CD14-positive monocyte (primary cell): ENCODE measurements at regions not wholly inside any gene's neighbourhood (a gene's known extent, or its start where the extent isn't known, plus 50 kb on each side); places are given as distances from the start of the nearest gene placed in this dataset.

Experiments used
- DNase-seq, 3 donors: peaks; one replicate each; pipeline ENCODE4 v3.0.0-alpha.2; 2011 to 2022
- H2AFZ ChIP-seq: 2 replicates; pipeline ENCODE4 v1.6.0; 2012; ENCODE audit warnings: mild to moderate bottlenecking, low read depth, low read length, inconsistent platforms; ENCODE audit not compliant: insufficient read depth, poor library complexity, severe bottlenecking
- H3K27ac ChIP-seq, 2 donors: 1 replicate in 1 of 2; 2 replicates in 1 of 2; pipeline ENCODE4 v1.5.1; 2012 to 2013; ENCODE audit warnings: low read length in 2 of 2, control low read depth in 1 of 2, inconsistent platforms in 1 of 2, low read depth in 1 of 2, mild to moderate bottlenecking in 1 of 2
- H3K27me3 ChIP-seq, 2 donors: one replicate each; pipeline versions ENCODE4 v1.6.0 to v1.6.1; 2011 to 2013; ENCODE audit warnings: low read length in 2 of 2; ENCODE audit not compliant: control insufficient read depth in 2 of 2, insufficient read depth in 2 of 2
- H3K36me3 ChIP-seq, 2 donors: replicated peaks in 1 of 2; 1 replicate in 1 of 2; 2 replicates in 1 of 2; pipeline versions ENCODE4 v1.5.1 to v1.6.1; 2012 to 2013; ENCODE audit warnings: low read length in 2 of 2, control low read depth in 1 of 2, inconsistent platforms in 1 of 2, mild to moderate bottlenecking in 1 of 2; ENCODE audit not compliant: insufficient read depth in 2 of 2, control insufficient read depth in 1 of 2
- H3K4me1 ChIP-seq, 2 donors: 1 replicate in 1 of 2; 2 replicates in 1 of 2; pipeline versions ENCODE4 v1.5.1 to v1.6.1; 2012 to 2013; ENCODE audit warnings: low read length in 2 of 2, control low read depth in 1 of 2, inconsistent platforms in 1 of 2, mild to moderate bottlenecking in 1 of 2, moderate library complexity in 1 of 2; ENCODE audit not compliant: insufficient read depth in 2 of 2, control insufficient read depth in 1 of 2
- H3K4me2 ChIP-seq: replicated peaks from 2 replicates; pipeline ENCODE3; 2012; ENCODE audit warnings: low read length, moderate library complexity, mild to moderate bottlenecking; ENCODE audit not compliant: poor library complexity, severe bottlenecking; ENCODE audit errors: extremely low read depth
- H3K4me3 ChIP-seq, 3 experiments: fragments of 200-600 bp in 1 of 3; sonication (generic) in 1 of 3; replicated peaks in 1 of 3; 1 replicate in 2 of 3; 2 replicates in 1 of 3; pipeline ENCODE4 v1.5.1; 2011 to 2013; ENCODE audit warnings: low read length in 3 of 3, mild to moderate bottlenecking in 3 of 3, control low read depth in 2 of 3, low read depth in 2 of 3, inconsistent platforms in 1 of 3, moderate library complexity in 1 of 3
- H3K79me2 ChIP-seq: 2 replicates; pipeline ENCODE4 v1.6.0; 2012; ENCODE audit warnings: mild to moderate bottlenecking, control low read depth, inconsistent platforms, low read length, moderate library complexity; ENCODE audit not compliant: insufficient read depth
- H3K9ac ChIP-seq: 2 replicates; pipeline ENCODE4 v1.6.0; 2017; ENCODE audit warnings: low read length, mild to moderate bottlenecking; ENCODE audit not compliant: insufficient read depth, poor library complexity, severe bottlenecking
- H3K9me3 ChIP-seq, 2 donors: replicated peaks in 1 of 2; 1 replicate in 1 of 2; 2 replicates in 1 of 2; pipeline versions ENCODE4 v1.5.1 to v1.6.1; 2012 to 2013; ENCODE audit warnings: low read length in 2 of 2, control low read depth in 1 of 2; ENCODE audit not compliant: control insufficient read depth in 1 of 2, insufficient read depth in 1 of 2
- H4K20me1 ChIP-seq: 2 replicates; pipeline ENCODE4 v1.6.0; 2012; ENCODE audit warnings: mild to moderate bottlenecking, low read length, control low read depth, moderate library complexity; ENCODE audit not compliant: insufficient read depth
- H3K27ac Mint-ChIP-seq, 7 donors: one replicate each; pipeline ENCODE4 v1.8.0; 2020; ENCODE audit warnings: mild to moderate bottlenecking in 7 of 7, mixed read lengths in 7 of 7, moderate library complexity in 6 of 7, inconsistent platforms in 2 of 7
- H3K27me3 Mint-ChIP-seq, 3 donors: one replicate each; pipeline ENCODE4 v1.8.0; 2021 to 2022; ENCODE audit warnings: low read depth in 3 of 3, mild to moderate bottlenecking in 3 of 3, mixed read lengths in 3 of 3, moderate library complexity in 3 of 3, inconsistent platforms in 1 of 3
- H3K36me3 Mint-ChIP-seq, 2 donors: one replicate each; pipeline ENCODE4 v1.8.0; 2020; ENCODE audit warnings: mixed read lengths in 2 of 2, inconsistent platforms in 1 of 2, mild to moderate bottlenecking in 1 of 2
- H3K4me1 Mint-ChIP-seq: one replicate; pipeline ENCODE4 v1.8.0; 2020; ENCODE audit warnings: mild to moderate bottlenecking, mixed read lengths
- H3K4me3 Mint-ChIP-seq, 2 donors: one replicate each; pipeline ENCODE4 v1.8.0; 2020; ENCODE audit warnings: mild to moderate bottlenecking in 2 of 2, mixed read lengths in 2 of 2, moderate library complexity in 1 of 2
- H3K9me3 Mint-ChIP-seq, 7 donors: one replicate each; pipeline ENCODE4 v1.8.0; 2020 to 2022; ENCODE audit warnings: mixed read lengths in 7 of 7, mild to moderate bottlenecking in 6 of 7, moderate library complexity in 6 of 7, inconsistent platforms in 2 of 7
- whole genome bisulfite sequencing: methylation state at CpG from one replicate; pipeline ENCODE4 v1.1.5; 2013; ENCODE audit warnings: missing lambda C conversion rate; ENCODE audit not compliant: insufficient coverage; 5-methylcytosine and 5-hydroxymethylcytosine counted together
- intact Hi-C, 2 donors: fragments of 100-400 bp; cut with micrococcal nuclease; formaldehyde crosslinking; loops; one replicate each; pipeline versions ENCODE4 v1.15.0 to v1.15.1; 2023
- TF ChIP-seq, protein P1 (sequence below): fragments of 200-600 bp; IDR thresholded peaks from one replicate; pipeline ENCODE4 v1.8.0; 2022; ENCODE audit warnings: antibody characterized with exemption, mild to moderate bottlenecking

DNA sequence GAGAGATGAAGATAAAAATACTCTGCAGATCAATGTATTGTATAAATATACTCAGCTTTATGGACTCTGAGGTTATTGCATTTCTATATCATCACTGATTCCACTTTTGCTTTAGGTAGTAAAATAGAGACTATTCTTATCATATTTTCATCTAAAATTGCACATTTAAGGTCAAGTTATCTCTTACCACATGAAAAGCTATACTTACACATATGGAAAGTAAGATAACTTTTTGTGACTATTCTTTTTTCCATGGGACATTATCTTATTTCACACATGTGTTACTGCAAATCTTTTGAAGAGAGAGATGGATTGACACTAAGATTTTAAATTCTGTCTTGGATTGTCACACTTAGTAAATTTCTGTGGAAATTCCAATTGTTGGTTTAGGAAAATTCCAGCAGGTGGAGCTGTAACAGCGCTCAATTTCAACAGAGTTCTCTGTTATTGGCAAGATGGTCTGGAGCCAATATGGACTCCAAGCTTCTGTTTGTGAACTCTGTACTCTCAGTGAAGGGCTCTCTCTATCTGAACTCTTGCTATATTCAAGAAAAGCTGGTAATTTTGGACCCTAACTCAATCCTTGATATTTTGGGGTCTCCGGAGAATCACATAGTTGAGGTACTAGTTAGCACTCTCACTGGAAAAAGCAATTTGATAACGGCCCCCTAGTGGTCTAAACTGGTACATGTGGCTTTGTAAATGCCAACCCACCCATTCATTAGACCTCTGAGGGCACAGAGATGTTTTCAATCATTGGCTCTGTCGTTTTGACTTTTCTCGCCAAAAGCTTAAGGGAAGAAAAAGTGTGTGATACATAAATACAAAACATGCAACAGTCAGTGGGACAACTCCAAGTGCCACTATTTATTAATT lies 429.7 kb downstream of the ETS1 start:
- Mint-ChIP-seq H3K36me3 (no peaks in the 10 kb centered on the region), H3K27ac (peak overlapping the region in 3 of 7 donors; percentile 50 to 76 (median 73)), H3K4me1 (peaks cover 10% of the 10 kb centered on the region), H3K4me3 (peak overlapping the region; percentile 51 to 76), H3K27me3 (peaks cover 0 to 2% (median 0%) of the 10 kb centered on the region in 3 donors), H3K9me3 (no peaks in the 10 kb centered on the region)
- H3K4me1 ChIP-seq = peaks cover 7 to 8% of the 10 kb centered on the region in 2 donors
- intact Hi-C loops = loop anchor here (5.0 kb wide), 1 partner anchor 125 kb away; no protein-coding TSS in a partner anchor
- no peak overlapping the region for H3K27ac ChIP-seq
- peak overlapping the region; percentile 76 for H2AFZ ChIP-seq
- H3K79me2 ChIP-seq = no peaks in the 10 kb centered on the region
- no peaks in the 10 kb centered on the region for H3K9me3 ChIP-seq
- TF ChIP-seq, protein P1, sequence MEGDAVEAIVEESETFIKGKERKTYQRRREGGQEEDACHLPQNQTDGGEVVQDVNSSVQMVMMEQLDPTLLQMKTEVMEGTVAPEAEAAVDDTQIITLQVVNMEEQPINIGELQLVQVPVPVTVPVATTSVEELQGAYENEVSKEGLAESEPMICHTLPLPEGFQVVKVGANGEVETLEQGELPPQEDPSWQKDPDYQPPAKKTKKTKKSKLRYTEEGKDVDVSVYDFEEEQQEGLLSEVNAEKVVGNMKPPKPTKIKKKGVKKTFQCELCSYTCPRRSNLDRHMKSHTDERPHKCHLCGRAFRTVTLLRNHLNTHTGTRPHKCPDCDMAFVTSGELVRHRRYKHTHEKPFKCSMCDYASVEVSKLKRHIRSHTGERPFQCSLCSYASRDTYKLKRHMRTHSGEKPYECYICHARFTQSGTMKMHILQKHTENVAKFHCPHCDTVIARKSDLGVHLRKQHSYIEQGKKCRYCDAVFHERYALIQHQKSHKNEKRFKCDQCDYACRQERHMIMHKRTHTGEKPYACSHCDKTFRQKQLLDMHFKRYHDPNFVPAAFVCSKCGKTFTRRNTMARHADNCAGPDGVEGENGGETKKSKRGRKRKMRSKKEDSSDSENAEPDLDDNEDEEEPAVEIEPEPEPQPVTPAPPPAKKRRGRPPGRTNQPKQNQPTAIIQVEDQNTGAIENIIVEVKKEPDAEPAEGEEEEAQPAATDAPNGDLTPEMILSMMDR = peak; percentile 100
- peak overlapping the region; percentile 62 for H3K4me2 ChIP-seq
- DNase-seq = peak; percentile 57 to 73 (median 72)
- H3K9ac ChIP-seq = no peak overlapping the region
- H3K4me3 ChIP-seq = peak overlapping the region in 2 of 3 experiments; percentile 27 to 61
- H3K27me3 ChIP-seq = no peaks in the 10 kb centered on the region
- WGBS = 11% methylated on average over 1 of the region's 5 CpGs
- no peaks in the 10 kb centered on the region for H4K20me1 ChIP-seq
- no peaks in the 10 kb centered on the region for H3K36me3 ChIP-seq

DNA sequence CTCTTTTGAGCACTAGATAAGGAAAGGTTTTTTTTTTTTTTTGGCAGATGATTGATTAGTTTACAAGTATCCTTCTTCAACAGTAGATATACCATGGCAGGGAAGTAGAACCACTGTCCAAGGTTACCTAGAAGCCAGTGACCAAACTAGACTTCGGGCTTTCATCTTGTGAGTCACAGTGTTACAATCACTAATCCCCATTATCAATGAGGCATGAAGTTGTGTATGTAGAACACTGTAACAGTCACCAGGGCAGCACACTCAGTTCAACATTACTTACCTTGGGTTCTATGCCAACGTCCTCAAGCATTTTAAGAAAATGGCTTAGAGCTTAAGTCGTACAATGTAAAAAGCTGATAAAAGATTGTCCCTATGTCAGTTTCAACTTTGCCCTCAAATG lies 430.9 kb downstream of the ETS1 start:
- intact Hi-C loops = loop anchor here (5.0 kb wide), 1 partner anchor 124 kb away; no protein-coding TSS in a partner anchor

More for the DNA sequence above, 430.9 kb downstream of the ETS1 start:
- H3K4me1 Mint-ChIP-seq = peaks cover 10% of the 10 kb centered on the region
- Histone ChIP-seq H2AFZ (no peak overlapping the region), H3K79me2 (no peaks in the 10 kb centered on the region), H3K4me3 (no peak overlapping the region), H4K20me1 (no peaks in the 10 kb centered on the region), H3K9ac (no peak overlapping the region), H3K4me1 (peaks cover 7 to 8% of the 10 kb centered on the region in 2 donors), H3K27ac (no peak overlapping the region), H3K36me3 (no peaks in the 10 kb centered on the region), H3K9me3 (no peaks in the 10 kb centered on the region), H3K4me2 (no peak overlapping the region), H3K27me3 (no peaks in the 10 kb centered on the region)
- TF ChIP-seq, protein P1 = no peak
- H3K27ac Mint-ChIP-seq = no peak overlapping the region
- no peak for DNase-seq
- no peak overlapping the region for H3K4me3 Mint-ChIP-seq
- no CpG with 5 or more reads among the region's 3 CpGs for WGBS
- H3K36me3 Mint-ChIP-seq = no peaks in the 10 kb centered on the region
- H3K9me3 Mint-ChIP-seq = no peaks in the 10 kb centered on the region
- H3K27me3 Mint-ChIP-seq = peaks cover 0 to 2% (median 0%) of the 10 kb centered on the region in 3 donors
